NB4 (cell line): ENCODE measurements at regions not wholly inside any gene's neighbourhood (a gene's known extent, or its start where the extent isn't known, plus 50 kb on each side); places are given as distances from the start of the nearest gene placed in this dataset.

ENCODE experiments used
- CTCF ChIP-seq: IDR thresholded peaks from one replicate; pipeline ENCODE4 v1.5.1; 2012; ENCODE audit warnings: low read depth, low read length
- MAX ChIP-seq: IDR thresholded peaks from 2 replicates; pipeline ENCODE4 v1.6.1; 2011; ENCODE audit warnings: low read depth, low read length
- POLR2A ChIP-seq: IDR thresholded peaks from 2 replicates; pipeline ENCODE4 v1.6.1; 2011; ENCODE audit warnings: mild to moderate bottlenecking; ENCODE audit not compliant: insufficient read length; ENCODE audit errors: extremely low read depth

- TF ChIP-seq CTCF: no peak
- TF ChIP-seq POLR2A: no peak
- TF ChIP-seq MAX: no peak
These were observed 746.8 kb downstream of the HDGFL1 start for GRCh38 chr6:23316131-23316530.
